MCF 10A (cell line): ENCODE measurements at regions not wholly inside any gene's neighbourhood (a gene's known extent, or its start where the extent isn't known, plus 50 kb on each side); places are given as distances from the start of the nearest gene placed in this dataset.
"Not testable (repeated sequence)": the region's sequence is repeated elsewhere in the genome, so short reads cannot be mapped to it uniquely, and the experiment has no call there.

ENCODE experiments used
- BruUV-seq: library from RNA; stranded (reverse); fragments of 400-500 nt; replicated peaks from 2 replicates; lab custom pipeline; 2021; lab: Mats Ljungman, UMichigan
- CTCF ChIA-PET: fragments of 300-600 bp; sonication (Branson Sonifier 250); formaldehyde crosslinking; extraction: SDS; loops from one replicate; lab custom pipeline; 2021; ENCODE audit warnings: antibody characterized with exemption, inconsistent platforms; lab: Yijun Ruan, JAX
- POLR2A ChIA-PET: fragments of 300-600, 350-650 bp; sonication (Branson Sonifier 250); formaldehyde crosslinking; extraction: SDS; loops from one replicate; lab custom pipeline; 2020; ENCODE audit warnings: antibody characterized with exemption, inconsistent platforms; lab: Yijun Ruan, JAX
- DNase-seq: peaks from one replicate; pipeline ENCODE4 v3.0.0-alpha.2; 2018; ENCODE audit not compliant: unreplicated experiment
- H3K27ac Mint-ChIP-seq: one replicate; pipeline ENCODE4 v1.8.0; 2022; ENCODE audit warnings: mild to moderate bottlenecking, low read depth, mixed read lengths; ENCODE audit not compliant: unreplicated experiment
- H3K27me3 Mint-ChIP-seq: one replicate; pipeline ENCODE4 v1.8.0; 2022; ENCODE audit warnings: mixed read lengths; ENCODE audit not compliant: insufficient read depth, unreplicated experiment
- H3K36me3 Mint-ChIP-seq: one replicate; pipeline ENCODE4 v1.8.0; 2022; ENCODE audit warnings: mild to moderate bottlenecking, moderate library complexity, mixed read lengths; ENCODE audit not compliant: insufficient read depth, unreplicated experiment
- H3K4me1 Mint-ChIP-seq: one replicate; pipeline ENCODE4 v1.8.0; 2022; ENCODE audit warnings: mixed read lengths; ENCODE audit not compliant: insufficient read depth, unreplicated experiment
- H3K4me3 Mint-ChIP-seq: one replicate; pipeline ENCODE4 v1.8.0; 2022; ENCODE audit warnings: mild to moderate bottlenecking, moderate library complexity, mixed read lengths; ENCODE audit not compliant: unreplicated experiment
- H3K9me3 Mint-ChIP-seq: one replicate; pipeline ENCODE4 v1.8.0; 2022; ENCODE audit warnings: mixed read lengths; ENCODE audit not compliant: unreplicated experiment
- CTCF ChIP-seq: fragments of 200-600 bp; IDR thresholded peaks from one replicate; pipeline ENCODE4 v1.8.0; 2022; ENCODE audit warnings: antibody characterized with exemption, mild to moderate bottlenecking; ENCODE audit not compliant: unreplicated experiment
- intact Hi-C: fragments of 100-400 bp; cut with micrococcal nuclease; formaldehyde crosslinking; loops from 2 replicates; pipeline ENCODE4 v1.14.1; 2022

GRCh38 chr6:168238159-168238909 lies 81.2 kb downstream of the DACT2 start:
- Mint-ChIP-seq H3K27ac (no peak overlapping the region), H3K27me3 (peaks cover 31% of the 10 kb centered on the region), H3K36me3 (no peaks in the 10 kb centered on the region), H3K4me1 (peaks cover 5% of the 10 kb centered on the region), H3K4me3 (no peak overlapping the region), H3K9me3 (no peaks in the 10 kb centered on the region)
- intact Hi-C loops, result no loop called here
- CTCF ChIA-PET, result no interaction called here
- BruUV-seq, result no TSS peak
- peak; percentile 25 for DNase-seq
- POLR2A ChIA-PET, result no interaction called here
- no peak for TF ChIP-seq CTCF

- CTCF ChIA-PET, result interaction anchor here (0.7 kb wide), 1 partner anchor 16 kb away, joined by 3 read pairs; no protein-coding TSS in a partner anchor
- peaks cover 24% of the 10 kb centered on the region for H3K27me3 Mint-ChIP-seq
- POLR2A ChIA-PET, BruUV-seq, H3K9me3 Mint-ChIP-seq, H3K27ac Mint-ChIP-seq, H3K4me3 Mint-ChIP-seq, H3K36me3 Mint-ChIP-seq, intact Hi-C loops, H3K4me1 Mint-ChIP-seq, DNase-seq: not testable (repeated sequence)
Measured at GRCh38 chr6:168233875-168234213, 85.7 kb downstream of the DACT2 start.

GRCh38 chr6:168232989-168233874 lies 86.3 kb downstream of the DACT2 start:
- POLR2A ChIA-PET, result interaction anchor here (1.1 kb wide), 1 partner anchor 13 kb away, joined by 3 read pairs; no protein-coding TSS in a partner anchor
- DNase-seq, result no peak
- H3K4me3 Mint-ChIP-seq, result no peak overlapping the region
- H3K4me1 Mint-ChIP-seq, result no peaks in the 10 kb centered on the region
- H3K36me3 Mint-ChIP-seq, result no peaks in the 10 kb centered on the region
- H3K27me3 Mint-ChIP-seq, result peaks cover 24% of the 10 kb centered on the region
- CTCF ChIA-PET, result interaction anchor here (0.7 kb wide), 1 partner anchor 17 kb away, joined by 3 read pairs; no protein-coding TSS in a partner anchor
- no TSS peak for BruUV-seq
- intact Hi-C loops, result no loop called here
- H3K27ac Mint-ChIP-seq, result no peak overlapping the region
- TF ChIP-seq CTCF, result no peak
- no peaks in the 10 kb centered on the region for H3K9me3 Mint-ChIP-seq

- no peaks in the 10 kb centered on the region for H3K9me3 Mint-ChIP-seq
- BruUV-seq, result no TSS peak
- H3K36me3 Mint-ChIP-seq, result no peaks in the 10 kb centered on the region
- peaks cover 24% of the 10 kb centered on the region for H3K27me3 Mint-ChIP-seq
- CTCF ChIA-PET, result no interaction called here
- no peak overlapping the region for H3K27ac Mint-ChIP-seq
- no peak for TF ChIP-seq CTCF
- H3K4me1 Mint-ChIP-seq, result no peaks in the 10 kb centered on the region
- intact Hi-C loops, result no loop called here
- POLR2A ChIA-PET, result interaction anchor here (1.1 kb wide), 1 partner anchor 13 kb away, joined by 3 read pairs; no protein-coding TSS in a partner anchor
- no peak for DNase-seq
- no peak overlapping the region for H3K4me3 Mint-ChIP-seq
Measured at GRCh38 chr6:168232528-168232927, 87.0 kb downstream of the DACT2 start.
